SK-N-SH (cell line): ENCODE measurements at regions not wholly inside any gene's neighbourhood (a gene's known extent, or its start where the extent isn't known, plus 50 kb on each side); places are given as distances from the start of the nearest gene placed in this dataset.

Source experiments
- CTCF ChIA-PET: fragments of 300-600, 350-600 bp; formaldehyde crosslinking; extraction: SDS; loops from one replicate; lab custom pipeline; 2021; lab: Yijun Ruan, JAX
- POLR2A ChIA-PET: fragments of 350-600 bp; sonication (Branson Sonifier 250); formaldehyde crosslinking; extraction: SDS; loops from one replicate; lab custom pipeline; 2020; ENCODE audit warnings: antibody characterized with exemption, inconsistent platforms; lab: Yijun Ruan, JAX
- DNase-seq: peaks from one replicate; pipeline ENCODE4 v3.0.0; 2012
- H2AFZ ChIP-seq: fragments of 200-600 bp; sonication (generic); 2 replicates; pipeline ENCODE4 v1.8.1; 2016; ENCODE audit warnings: antibody characterized with exemption, mild to moderate bottlenecking, low read depth
- H3F3A ChIP-seq: fragments of 200-600 bp; sonication (generic); replicated peaks from 2 replicates; pipeline ENCODE3; 2016; ENCODE audit warnings: antibody characterized with exemption, mild to moderate bottlenecking; ENCODE audit not compliant: insufficient read depth
- H3K27ac ChIP-seq, 2 experiments: fragments of 200-500 bp in 1 of 2; fragments of 200-600 bp in 1 of 2; sonication (Bioruptor generic) in 1 of 2; sonication (generic), shearing (Covaris generic) in 1 of 2; 2 replicates each; pipeline versions ENCODE4 v1.5.1 to v1.6.1; 2014 to 2016; ENCODE audit warnings: low read depth in 2 of 2, inconsistent platforms in 1 of 2, low read length in 1 of 2, mild to moderate bottlenecking in 1 of 2, mixed read lengths in 1 of 2
- H3K27me3 ChIP-seq: fragments of 200-600 bp; sonication (generic), shearing (Covaris generic); 2 replicates; pipeline ENCODE4 v1.6.1; 2016; ENCODE audit warnings: mixed run types; ENCODE audit not compliant: insufficient read depth
- H3K36me3 ChIP-seq, 2 experiments: fragments of 200-500 bp in 1 of 2; fragments of 200-600 bp in 1 of 2; sonication (Bioruptor generic) in 1 of 2; sonication (generic) in 1 of 2; replicated peaks in 1 of 2; 2 replicates each; pipeline versions ENCODE3 to v1.5.1; 2014 to 2016; ENCODE audit warnings: low read length in 1 of 2, mild to moderate bottlenecking in 1 of 2; ENCODE audit not compliant: insufficient read depth in 2 of 2, control insufficient read depth in 1 of 2
- H3K4me1 ChIP-seq, 2 experiments: fragments of 200-500 bp in 1 of 2; fragments of 200-600 bp in 1 of 2; sonication (Bioruptor generic) in 1 of 2; sonication (generic), shearing (Covaris generic) in 1 of 2; 2 replicates each; pipeline versions ENCODE4 v1.5.1 to v1.6.1; 2014 to 2016; ENCODE audit warnings: low read depth in 1 of 2, low read length in 1 of 2, mixed run types in 1 of 2; ENCODE audit not compliant: insufficient read depth in 2 of 2, control insufficient read depth in 1 of 2
- H3K4me2 ChIP-seq: fragments of 200-600 bp; sonication (generic), shearing (Covaris generic); 2 replicates; pipeline ENCODE4 v1.6.1; 2017; ENCODE audit warnings: mixed run types
- H3K4me3 ChIP-seq, 2 experiments: fragments of 200-500 bp in 1 of 2; fragments of 200-600 bp in 1 of 2; sonication (Bioruptor generic) in 1 of 2; sonication (generic), shearing (Covaris generic) in 1 of 2; 2 replicates each; pipeline versions ENCODE4 v1.5.1 to v1.8.1; 2014 to 2016; ENCODE audit warnings: low read depth in 2 of 2, inconsistent platforms in 1 of 2, low read length in 1 of 2, mild to moderate bottlenecking in 1 of 2, mixed read lengths in 1 of 2, moderate library complexity in 1 of 2
- H3K79me2 ChIP-seq: fragments of 200-600 bp; sonication (generic); 2 replicates; pipeline ENCODE4 v1.8.1; 2017; ENCODE audit warnings: mild to moderate bottlenecking; ENCODE audit not compliant: insufficient read depth
- H3K9ac ChIP-seq: fragments of 200-600 bp; sonication (generic); 2 replicates; pipeline ENCODE4 v1.6.1; 2017; ENCODE audit warnings: mixed run types
- H3K9me2 ChIP-seq: fragments of 200-600 bp; sonication (generic); 2 replicates; pipeline ENCODE4 v1.6.1; 2017; ENCODE audit warnings: mixed run types
- H3K9me3 ChIP-seq: fragments of 200-600 bp; sonication (generic); 2 replicates; pipeline ENCODE4 v1.6.1; 2017; ENCODE audit warnings: mixed run types, mild to moderate bottlenecking, moderate library complexity
- H4K20me1 ChIP-seq: fragments of 200-600 bp; sonication (generic); 2 replicates; pipeline ENCODE4 v1.6.1; 2017; ENCODE audit warnings: mild to moderate bottlenecking, mixed run types; ENCODE audit not compliant: insufficient read depth
- CHD2 ChIP-seq: fragments of 150-350 bp; IDR thresholded peaks from 2 replicates; pipeline ENCODE4 v1.6.1; 2018; ENCODE audit warnings: low read length; ENCODE audit not compliant: partially characterized antibody
- ELF1 ChIP-seq: IDR thresholded peaks from 2 replicates; pipeline ENCODE4 v1.4.0; 2012
- EZH2phosphoT487 ChIP-seq: fragments of 200-600 bp; sonication (generic); IDR thresholded peaks from 2 replicates; pipeline ENCODE4 v1.6.1; 2017; ENCODE audit warnings: low read depth, mixed run types, mild to moderate bottlenecking, antibody characterized with exemption, moderate library complexity, borderline replicate concordance
- FOXJ3 ChIP-seq: sonication (generic); formaldehyde crosslinking; IDR thresholded peaks from 2 replicates; pipeline ENCODE4 v1.5.1; 2020; ENCODE audit warnings: mild to moderate bottlenecking, missing genetic modification reagents
- FOXM1 ChIP-seq: IDR thresholded peaks from 2 replicates; pipeline ENCODE4 v1.4.0; 2012; ENCODE audit warnings: low read depth, mild to moderate bottlenecking
- GATA2 ChIP-seq: sonication (generic); formaldehyde crosslinking; IDR thresholded peaks from 2 replicates; pipeline ENCODE4 v1.5.0; 2020; ENCODE audit warnings: mild to moderate bottlenecking, missing genetic modification reagents
- JUND ChIP-seq: IDR thresholded peaks from 2 replicates; pipeline ENCODE4 v1.4.0; 2012
- MEF2A ChIP-seq: IDR thresholded peaks from 2 replicates; pipeline ENCODE4 v1.4.0; 2012; ENCODE audit warnings: low read depth, borderline replicate concordance
- MXI1 ChIP-seq: IDR thresholded peaks from 2 replicates; pipeline ENCODE4 v1.6.1; 2012; ENCODE audit warnings: mild to moderate bottlenecking, low read depth, low read length, improper control_type of control experiment
- NFIC ChIP-seq: IDR thresholded peaks from 2 replicates; pipeline ENCODE4 v1.4.0; 2012; ENCODE audit warnings: borderline replicate concordance
- RAD21 ChIP-seq: IDR thresholded peaks from 2 replicates; pipeline ENCODE4 v1.6.1; 2012; ENCODE audit warnings: mild to moderate bottlenecking, low read length
- REST ChIP-seq: IDR thresholded peaks from 2 replicates; pipeline ENCODE4 v1.6.1; 2012; ENCODE audit warnings: mild to moderate bottlenecking, low read depth, low read length, moderate library complexity
- RFX5 ChIP-seq: IDR thresholded peaks from 2 replicates; pipeline ENCODE4 v1.6.1; 2012; ENCODE audit warnings: mild to moderate bottlenecking, improper control_type of control experiment, low read length
- RXRA ChIP-seq: IDR thresholded peaks from 2 replicates; pipeline ENCODE4 v1.4.0; 2012; ENCODE audit warnings: low read depth, mild to moderate bottlenecking, borderline replicate concordance
- SIN3A ChIP-seq: IDR thresholded peaks from 2 replicates; pipeline ENCODE4 v1.6.1; 2012; ENCODE audit warnings: low read depth, mild to moderate bottlenecking, low read length, moderate library complexity, borderline replicate concordance
- TAF1 ChIP-seq: IDR thresholded peaks from 2 replicates; pipeline ENCODE4 v1.6.1; 2012; ENCODE audit warnings: low read depth, mild to moderate bottlenecking, low read length, moderate library complexity, borderline replicate concordance
- TEAD4 ChIP-seq: IDR thresholded peaks from 2 replicates; pipeline ENCODE4 v1.4.0; 2012; ENCODE audit warnings: mild to moderate bottlenecking, borderline replicate concordance; ENCODE audit not compliant: insufficient read depth
- YY1 ChIP-seq: IDR thresholded peaks from 2 replicates; pipeline ENCODE4 v1.4.0; 2012; ENCODE audit warnings: low read depth, mild to moderate bottlenecking
- WGBS: methylation state at CpG from one replicate; pipeline ENCODE4 v1.1.6; 2017; ENCODE audit warnings: low lambda C conversion rate; 5-methylcytosine and 5-hydroxymethylcytosine counted together

- Histone ChIP-seq H3F3A (no peaks in the 10 kb centered on the region), H3K4me1 (no peaks in the 10 kb centered on the region), H3K4me2 (no peak overlapping the region), H3K9me3 (no peaks in the 10 kb centered on the region; the same call in 1 of the 2 replicates), H3K9me2 (no peaks in the 10 kb centered on the region), H3K27me3 (no peaks in the 10 kb centered on the region), H3K27ac (no peak overlapping the region), H2AFZ (no peak overlapping the region), H4K20me1 (no peaks in the 10 kb centered on the region), H3K36me3 (no peaks in the 10 kb centered on the region), H3K4me3 (no peak overlapping the region), H3K79me2 (no peaks in the 10 kb centered on the region), H3K9ac (no peak overlapping the region)
- POLR2A ChIA-PET = no interaction called here
- 25% methylated on average over 7 of the region's 7 CpGs for WGBS
- DNase-seq = no peak
- TF ChIP-seq JUND (no peak), FOXJ3 (CRISPR knock-in tag) (no peak), ELF1 (no peak), RFX5 (no peak), GATA2 (CRISPR knock-in tag) (no peak), MEF2A (no peak)
- CTCF ChIA-PET = interaction anchor here (1.8 kb wide), 1 partner anchor 14 kb away, joined by 5 read pairs; no protein-coding TSS in a partner anchor
These were observed 69.1 kb upstream of the PTER start for GRCh38 chr10:16367621-16368292.

GRCh38 chr10:16381083-16381482 lies 55.7 kb upstream of the PTER start:
- no peak for DNase-seq
- 44% methylated on average over 3 of the region's 3 CpGs for WGBS
- Histone ChIP-seq H3K4me2 (no peak overlapping the region), H3K4me1 (no peaks in the 10 kb centered on the region), H3K79me2 (no peaks in the 10 kb centered on the region), H3K9me2 (no peaks in the 10 kb centered on the region)
- ChIA-PET CTCF (interaction anchor here (1.1 kb wide), 1 partner anchor 13 kb away, joined by 5 read pairs; no protein-coding TSS in a partner anchor), POLR2A (no interaction called here)
- TF ChIP-seq RFX5 = no peak
- TF ChIP-seq, all 33 proteins: peak for 0
- H3K27me3 ChIP-seq = no peaks in the 10 kb centered on the region
- no peak overlapping the region for H3K4me3 ChIP-seq
- no peaks in the 10 kb centered on the region for H3F3A ChIP-seq
- no peaks in the 10 kb centered on the region for H3K36me3 ChIP-seq
- H3K9ac ChIP-seq = no peak overlapping the region
- H3K9me3 ChIP-seq = no peaks in the 10 kb centered on the region
- no peak overlapping the region for H2AFZ ChIP-seq
- no peaks in the 10 kb centered on the region for H4K20me1 ChIP-seq
- no peak overlapping the region for H3K27ac ChIP-seq

- Histone ChIP-seq H3K9me3 (no peaks in the 10 kb centered on the region), H3K79me2 (no peaks in the 10 kb centered on the region), H4K20me1 (no peaks in the 10 kb centered on the region), H3K4me1 (peaks cover 0 to 2% of the 10 kb centered on the region in 2 experiments; a peak in 1 of 4 replicates), H3K4me2 (no peak overlapping the region), H3K9ac (no peak overlapping the region), H3K27ac (no peak overlapping the region), H3K27me3 (no peaks in the 10 kb centered on the region), H3K9me2 (no peaks in the 10 kb centered on the region), H3F3A (no peaks in the 10 kb centered on the region), H2AFZ (no peak overlapping the region), H3K36me3 (no peaks in the 10 kb centered on the region), H3K4me3 (no peak overlapping the region)
- POLR2A ChIA-PET = no interaction called here
- WGBS = 43% methylated on average over 8 of the region's 12 CpGs
- CTCF ChIA-PET = no interaction called here
- TF ChIP-seq FOXJ3 (CRISPR knock-in tag) (no peak), FOXM1 (no peak), NFIC (no peak), CHD2 (no peak), MXI1 (no peak), YY1 (no peak), RAD21 (no peak), SIN3A (no peak), RXRA (no peak), REST (no peak), TEAD4 (no peak), TAF1 (no peak), EZH2phosphoT487 (no peak)
- no peak for DNase-seq
These were observed 52.8 kb upstream of the PTER start for GRCh38 chr10:16384021-16384420.
